ENCODE measurements at regions not wholly inside any gene's neighbourhood (a gene's known extent, or its start where the extent isn't known, plus 50 kb on each side); places are given as distances from the start of the nearest gene placed in this dataset.
"Not testable (repeated sequence)": the region's sequence is repeated elsewhere in the genome, so short reads cannot be mapped to it uniquely, and the experiment has no call there.

DNA sequence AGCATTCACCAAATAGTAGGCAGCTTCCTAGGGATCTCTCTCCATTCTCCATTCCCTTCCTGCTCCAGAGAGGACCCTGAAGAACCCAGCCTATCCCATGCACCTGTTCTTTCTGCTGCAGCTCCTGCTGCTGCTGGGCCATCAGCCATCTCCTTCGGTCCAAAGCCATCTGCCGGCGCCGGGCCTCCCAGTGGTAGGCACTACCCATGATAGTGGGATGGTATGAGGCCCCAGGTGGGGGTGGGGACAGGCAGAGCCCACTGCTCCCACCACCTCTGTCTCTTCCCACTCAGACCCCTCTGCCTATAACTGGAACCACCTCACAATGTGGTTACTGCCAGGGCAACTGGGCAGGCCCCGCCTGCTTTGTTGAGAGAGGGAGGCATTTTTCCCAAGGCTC is 69.3 kb upstream of the RNU2-1 start:
- TF ChIP-seq SUZ12 (IDR thresholded peaks at IDR 0.05; ENCODE audit: extremely low read depth, insufficient read depth, insufficient read length); YY1 (IDR thresholded peaks at IDR 0.05; ENCODE audit: insufficient read depth, insufficient read length); ZNF274 (IDR thresholded peaks at IDR 0.05; ENCODE audit: low read depth, low read length): not testable (repeated sequence)
